ENCODE measurements at regions not wholly inside any gene's neighbourhood (a gene's known extent, or its start where the extent isn't known, plus 50 kb on each side); places are given as distances from the start of the nearest gene placed in this dataset.
"Not testable (repeated sequence)": the region's sequence is repeated elsewhere in the genome, so short reads cannot be mapped to it uniquely, and the experiment has no call there.

GRCh38 chr2:144622373-144622772, 102.5 kb upstream of the ZEB2 start:
- not testable (repeated sequence) for H3K4me1 Mint-ChIP-seq; H3K9me3 Mint-ChIP-seq; H3K27me3 Mint-ChIP-seq; DNase-seq (ENCODE audit: low spot score in 2 of 2); H3K4me3 Mint-ChIP-seq; H3K36me3 Mint-ChIP-seq; ATAC-seq (ENCODE audit: low read depth); H3K27ac Mint-ChIP-seq

GRCh38 chr2:144621266-144621665, 101.3 kb upstream of the ZEB2 start:
- peaks cover 8% of the 10 kb centered on the region for H3K36me3 Mint-ChIP-seq
- no peak for ATAC-seq (ENCODE audit: low read depth)

GRCh38 chr2:144619760-144620159, 99.8 kb upstream of the ZEB2 start:
- no peak for DNase-seq (ENCODE audit: low spot score in 2 of 2)
- Mint-ChIP-seq H3K4me1 (peaks cover 3% of the 10 kb centered on the region), H3K27ac (no peak overlapping the region), H3K36me3 (peaks cover 11% of the 10 kb centered on the region), H3K27me3 (no peaks in the 10 kb centered on the region), H3K4me3 (no peak overlapping the region), H3K9me3 (peaks cover 8% of the 10 kb centered on the region)
- no peak for ATAC-seq (ENCODE audit: low read depth)

More at GRCh38 chr2:144621266-144621665, 101.3 kb upstream of the ZEB2 start:
- no peak for DNase-seq (ENCODE audit: low spot score in 2 of 2)
- Mint-ChIP-seq H3K27ac (no peak overlapping the region), H3K4me3 (no peak overlapping the region), H3K27me3 (no peaks in the 10 kb centered on the region), H3K9me3 (peaks cover 5% of the 10 kb centered on the region), H3K4me1 (peaks cover 3% of the 10 kb centered on the region)

- not testable (repeated sequence) for DNase-seq (ENCODE audit: low spot score in 2 of 2); ATAC-seq (ENCODE audit: low read depth); H3K4me1 Mint-ChIP-seq; H3K4me3 Mint-ChIP-seq; H3K27me3 Mint-ChIP-seq; H3K36me3 Mint-ChIP-seq; H3K27ac Mint-ChIP-seq
- peaks cover 10% of the 10 kb centered on the region for H3K9me3 Mint-ChIP-seq
Measured at GRCh38 chr2:144617171-144617570, 97.3 kb upstream of the ZEB2 start.

- Mint-ChIP-seq H3K36me3 (peaks cover 2% of the 10 kb centered on the region), H3K9me3 (peaks cover 10% of the 10 kb centered on the region), H3K27ac (no peak overlapping the region), H3K4me1 (peaks cover 3% of the 10 kb centered on the region), H3K4me3 (no peak overlapping the region), H3K27me3 (no peaks in the 10 kb centered on the region)
- ATAC-seq (ENCODE audit: low read depth) = no peak
- DNase-seq (ENCODE audit: low spot score in 2 of 2) = no peak
Measured at GRCh38 chr2:144615866-144616565, 96.1 kb upstream of the ZEB2 start.

- peaks cover 15% of the 10 kb centered on the region for H3K4me1 Mint-ChIP-seq
- H3K4me3 Mint-ChIP-seq = no peak overlapping the region
- ATAC-seq (ENCODE audit: low read depth) = peak; percentile 15
- H3K27ac Mint-ChIP-seq = peak overlapping the region; percentile 32
- H3K9me3 Mint-ChIP-seq = no peaks in the 10 kb centered on the region
- no peaks in the 10 kb centered on the region for H3K27me3 Mint-ChIP-seq
- H3K36me3 Mint-ChIP-seq = no peaks in the 10 kb centered on the region
- no peak for DNase-seq (ENCODE audit: low spot score in 2 of 2)
Measured at GRCh38 chr2:144607891-144608521, 88.1 kb upstream of the ZEB2 start.

GRCh38 chr2:144607099-144607498, 87.2 kb upstream of the ZEB2 start:
- Mint-ChIP-seq H3K36me3 (no peaks in the 10 kb centered on the region), H3K9me3 (no peaks in the 10 kb centered on the region), H3K27ac (peak overlapping the region; percentile 32), H3K27me3 (no peaks in the 10 kb centered on the region), H3K4me3 (no peak overlapping the region), H3K4me1 (peaks cover 15% of the 10 kb centered on the region)
- ATAC-seq (ENCODE audit: low read depth) = no peak
- DNase-seq (ENCODE audit: low spot score in 2 of 2) = no peak

GRCh38 chr2:144606466-144607095, 86.7 kb upstream of the ZEB2 start:
- Mint-ChIP-seq H3K4me3 (no peak overlapping the region), H3K27ac (peak overlapping the region; percentile 32)

GRCh38 chr2:144605231-144605840, 85.4 kb upstream of the ZEB2 start:
- Mint-ChIP-seq H3K27me3 (no peaks in the 10 kb centered on the region), H3K27ac (no peak overlapping the region), H3K4me3 (peak overlapping the region; percentile 49), H3K4me1 (peaks cover 15% of the 10 kb centered on the region), H3K9me3 (no peaks in the 10 kb centered on the region), H3K36me3 (no peaks in the 10 kb centered on the region)
- ATAC-seq (ENCODE audit: low read depth) (peak; percentile 50), DNase-seq (ENCODE audit: low spot score in 2 of 2) (peak in 1 of 2 donors; percentile 11)

More at GRCh38 chr2:144606466-144607095, 86.7 kb upstream of the ZEB2 start:
- Mint-ChIP-seq H3K27me3 (no peaks in the 10 kb centered on the region), H3K4me1 (peaks cover 15% of the 10 kb centered on the region), H3K36me3 (no peaks in the 10 kb centered on the region), H3K9me3 (no peaks in the 10 kb centered on the region)
- ATAC-seq (ENCODE audit: low read depth) (peak; percentile 17), DNase-seq (ENCODE audit: low spot score in 2 of 2) (no peak)

- DNase-seq (ENCODE audit: low spot score in 2 of 2) = no peak
- H3K27me3 Mint-ChIP-seq = no peaks in the 10 kb centered on the region
- peaks cover 15% of the 10 kb centered on the region for H3K4me1 Mint-ChIP-seq
- H3K4me3 Mint-ChIP-seq = no peak overlapping the region
- ATAC-seq (ENCODE audit: low read depth) = no peak
- no peak overlapping the region for H3K27ac Mint-ChIP-seq
- no peaks in the 10 kb centered on the region for H3K36me3 Mint-ChIP-seq
- H3K9me3 Mint-ChIP-seq = no peaks in the 10 kb centered on the region
Measured at GRCh38 chr2:144603334-144603733, 83.4 kb upstream of the ZEB2 start.

GRCh38 chr2:144598906-144599305, 79.0 kb upstream of the ZEB2 start:
- no peak for DNase-seq (ENCODE audit: low spot score in 2 of 2)
- H3K9me3 Mint-ChIP-seq = no peaks in the 10 kb centered on the region
- H3K4me3 Mint-ChIP-seq = no peak overlapping the region
- H3K27me3 Mint-ChIP-seq = no peaks in the 10 kb centered on the region
- peaks cover 8% of the 10 kb centered on the region for H3K4me1 Mint-ChIP-seq
- H3K36me3 Mint-ChIP-seq = no peaks in the 10 kb centered on the region
- H3K27ac Mint-ChIP-seq = no peak overlapping the region
- ATAC-seq (ENCODE audit: low read depth) = no peak

- H3K36me3 Mint-ChIP-seq = no peaks in the 10 kb centered on the region
- DNase-seq (ENCODE audit: low spot score in 2 of 2) (no peak), ATAC-seq (ENCODE audit: low read depth) (no peak)
- no peak overlapping the region for H3K27ac Mint-ChIP-seq
- no peak overlapping the region for H3K4me3 Mint-ChIP-seq
- no peaks in the 10 kb centered on the region for H3K27me3 Mint-ChIP-seq
- no peaks in the 10 kb centered on the region for H3K9me3 Mint-ChIP-seq
- H3K4me1 Mint-ChIP-seq = peaks cover 8% of the 10 kb centered on the region
Measured at GRCh38 chr2:144597894-144598593, 78.1 kb upstream of the ZEB2 start.

- no peak for DNase-seq (ENCODE audit: low spot score in 2 of 2)
- H3K27me3 Mint-ChIP-seq = no peaks in the 10 kb centered on the region
- H3K4me3 Mint-ChIP-seq = no peak overlapping the region
- H3K27ac Mint-ChIP-seq = no peak overlapping the region
- peaks cover 10% of the 10 kb centered on the region for H3K4me1 Mint-ChIP-seq
- no peaks in the 10 kb centered on the region for H3K36me3 Mint-ChIP-seq
- H3K9me3 Mint-ChIP-seq = no peaks in the 10 kb centered on the region
- ATAC-seq (ENCODE audit: low read depth) = no peak
Measured at GRCh38 chr2:144597388-144597787, 77.5 kb upstream of the ZEB2 start.

Data from memory B cell (primary cell).